Panc1 (cell line): ENCODE measurements at regions not wholly inside any gene's neighbourhood (a gene's known extent, or its start where the extent isn't known, plus 50 kb on each side); places are given as distances from the start of the nearest gene placed in this dataset.

Experiments
- ATAC-seq: fragments of 200-7000 bp; cut with Tn5 transposase; 2 replicates; pipeline ENCODE4 v1.9.1; 2020; ENCODE audit warnings: mild to moderate bottlenecking, moderate library complexity
- BruUV-seq: library from RNA; stranded (reverse); fragments of 400-500 nt; replicated peaks from 2 replicates; lab custom pipeline; 2021; lab: Mats Ljungman, UMichigan
- CTCF ChIA-PET: fragments of 300-600 bp; sonication (Branson Sonifier 250); formaldehyde crosslinking; loops from one replicate; lab custom pipeline; 2022; ENCODE audit warnings: antibody characterized with exemption; lab: Charles Lee
- POLR2A ChIA-PET: fragments of 300-600 bp; sonication (Branson Sonifier 250); formaldehyde crosslinking; loops from one replicate; lab custom pipeline; 2022; ENCODE audit warnings: antibody characterized with exemption; lab: Charles Lee
- DNase-seq: peaks from one replicate; pipeline ENCODE4 v3.0.0-alpha.2; 2010; ENCODE audit warnings: low read depth, low spot score
- H3K27ac ChIP-seq: 2 replicates; pipeline ENCODE4 v1.5.1; 2011; ENCODE audit warnings: mild to moderate bottlenecking, low read length, inconsistent platforms
- H3K27me3 ChIP-seq: fragments of 200-500 bp; sonication (Bioruptor generic); 2 replicates; pipeline ENCODE4 v1.6.0; 2014; ENCODE audit warnings: low read length, inconsistent platforms; ENCODE audit not compliant: control insufficient read depth, insufficient read depth
- H3K36me3 ChIP-seq: fragments of 200-500 bp; sonication (Bioruptor generic); 2 replicates; pipeline ENCODE4 v1.5.1; 2014; ENCODE audit warnings: inconsistent platforms, mild to moderate bottlenecking, low read length, moderate library complexity; ENCODE audit not compliant: control insufficient read depth, insufficient read depth
- H3K4me1 ChIP-seq: 2 replicates; pipeline ENCODE4 v1.5.1; 2011; ENCODE audit warnings: inconsistent platforms, mild to moderate bottlenecking, low read length, moderate library complexity; ENCODE audit not compliant: control insufficient read depth, insufficient read depth
- H3K4me3 ChIP-seq, 2 experiments: 2 replicates each; pipeline ENCODE4 v1.5.1; 2011 to 2012; ENCODE audit warnings: low read depth in 2 of 2, low read length in 2 of 2, mild to moderate bottlenecking in 2 of 2, inconsistent platforms in 1 of 2, moderate library complexity in 1 of 2
- H3K9me3 ChIP-seq: fragments of 200-500 bp; sonication (Bioruptor generic); 2 replicates; pipeline ENCODE4 v1.5.1; 2014; ENCODE audit warnings: low read depth, mild to moderate bottlenecking, inconsistent platforms, low read length, moderate library complexity; ENCODE audit not compliant: control insufficient read depth, insufficient read depth
- CTCF ChIP-seq: fragments of 450-650 bp; IDR thresholded peaks from 2 replicates; pipeline ENCODE4 v1.5.1; 2017; ENCODE audit warnings: mild to moderate bottlenecking
- POLR2AphosphoS5 ChIP-seq: IDR thresholded peaks from 2 replicates; pipeline ENCODE4 v1.6.1; 2012; ENCODE audit warnings: mild to moderate bottlenecking, low read depth, low read length, moderate library complexity
- REST ChIP-seq, 2 experiments: IDR thresholded peaks; 2 replicates each; pipeline ENCODE4 v1.6.1; 2011 to 2012; ENCODE audit warnings: low read depth in 2 of 2, control low read depth in 1 of 2, low read length in 1 of 2, mild to moderate bottlenecking in 1 of 2, moderate library complexity in 1 of 2; ENCODE audit not compliant: insufficient read depth in 1 of 2
- SIN3A ChIP-seq: IDR thresholded peaks from 2 replicates; pipeline ENCODE4 v1.6.1; 2012; ENCODE audit warnings: low read depth, mild to moderate bottlenecking, low read length, moderate library complexity, borderline replicate concordance; ENCODE audit not compliant: insufficient read depth
- TCF7L2 ChIP-seq: IDR thresholded peaks from 2 replicates; pipeline ENCODE4 v1.6.1; 2011; ENCODE audit warnings: mild to moderate bottlenecking, low read depth, low read length, inconsistent platforms
- in situ Hi-C: cut with HindIII; loops from 2 replicates; pipeline ENCODE4 v1.10.0; 2016; ENCODE audit warnings: low sequenced_read_pairs, low pct_unique_long_range_greater_than_20kb
- intact Hi-C: fragments of 100-400 bp; cut with micrococcal nuclease; formaldehyde crosslinking; loops from one replicate; pipeline ENCODE4 v1.10.0; 2022; ENCODE audit not compliant: unreplicated experiment

GRCh38 chr2:106709229-106709628 is 176.7 kb downstream of the ST6GAL2 start:
- no peaks in the 10 kb centered on the region for H3K27me3 ChIP-seq
- TF ChIP-seq TCF7L2 (no peak), POLR2AphosphoS5 (no peak), SIN3A (no peak), REST (IDR thresholded peaks at IDR 0.05; ENCODE audit: insufficient read depth in 1 of 2, low read depth in 2 of 2, low read length in 1 of 2) (no peak), CTCF (no peak)
- no peaks in the 10 kb centered on the region for H3K4me1 ChIP-seq
- in situ Hi-C loops (no loop called here), intact Hi-C loops (no loop called here)
- ATAC-seq = no peak
- BruUV-seq = no TSS peak
- no peaks in the 10 kb centered on the region for H3K36me3 ChIP-seq
- no peaks in the 10 kb centered on the region for H3K9me3 ChIP-seq
- ChIA-PET CTCF (no interaction called here), POLR2A (no interaction called here)
- no peak for DNase-seq
- H3K4me3 ChIP-seq = no peak overlapping the region
- H3K27ac ChIP-seq = no peak overlapping the region

GRCh38 chr2:106719222-106719621 is 166.7 kb downstream of the ST6GAL2 start:
- no peaks in the 10 kb centered on the region for H3K27me3 ChIP-seq
- no peaks in the 10 kb centered on the region for H3K36me3 ChIP-seq
- DNase-seq (no peak), ATAC-seq (no peak)
- ChIA-PET POLR2A (no interaction called here), CTCF (interaction anchor here (0.8 kb wide), 1 partner anchor 828 kb away, joined by 3 read pairs; no protein-coding TSS in a partner anchor)
- H3K4me1 ChIP-seq = no peaks in the 10 kb centered on the region
- BruUV-seq = no TSS peak
- no peak overlapping the region for H3K27ac ChIP-seq
- intact Hi-C loops (no loop called here), in situ Hi-C loops (no loop called here)
- TF ChIP-seq TCF7L2 = no peak
- no peak for TF ChIP-seq SIN3A
- TF ChIP-seq REST (IDR thresholded peaks at IDR 0.05; ENCODE audit: insufficient read depth in 1 of 2, low read depth in 2 of 2, low read length in 1 of 2) = no peak
- TF ChIP-seq POLR2AphosphoS5 = no peak
- TF ChIP-seq CTCF = no peak
- no peak overlapping the region for H3K4me3 ChIP-seq
- no peaks in the 10 kb centered on the region for H3K9me3 ChIP-seq
